PC-9 (cell line): ENCODE measurements at regions not wholly inside any gene's neighbourhood (a gene's known extent, or its start where the extent isn't known, plus 50 kb on each side); places are given as distances from the start of the nearest gene placed in this dataset.

Source experiments
- BruUV-seq: library from RNA; stranded (reverse); fragments of 400-500 nt; replicated peaks from 2 replicates; lab custom pipeline; 2021; lab: Mats Ljungman, UMichigan
- CTCF ChIA-PET: fragments of 300-600 bp; sonication (Branson Sonifier 250); formaldehyde crosslinking; loops from one replicate; lab custom pipeline; 2022; ENCODE audit warnings: antibody characterized with exemption; lab: Charles Lee
- POLR2A ChIA-PET: fragments of 300-600 bp; sonication (Branson Sonifier 250); formaldehyde crosslinking; loops from one replicate; lab custom pipeline; 2022; ENCODE audit warnings: antibody characterized with exemption; ENCODE audit not compliant: unreplicated experiment; lab: Charles Lee
- DNase-seq, 2 experiments: peaks; one replicate each; pipeline versions ENCODE4 v3.0.0 to v3.0.0-alpha.2; 2015 to 2022; ENCODE audit warnings: mixed read lengths in 1 of 2
- H2AFZ ChIP-seq: fragments of 200-600 bp; sonication (generic); 2 replicates; pipeline ENCODE4 v1.8.1; 2017; ENCODE audit warnings: antibody characterized with exemption
- H3F3A ChIP-seq: fragments of 200-600 bp; sonication (generic); 2 replicates; pipeline ENCODE4 v1.8.1; 2017; ENCODE audit warnings: antibody characterized with exemption, mild to moderate bottlenecking, low read depth; ENCODE audit not compliant: insufficient read depth
- H3K27ac ChIP-seq: fragments of 200-600 bp; sonication (generic); 2 replicates; pipeline ENCODE4 v1.6.1; 2016; ENCODE audit warnings: mixed run types
- H3K27me3 ChIP-seq: fragments of 200-600 bp; sonication (generic); 2 replicates; pipeline ENCODE4 v1.6.1; 2016; ENCODE audit warnings: low read depth, mixed run types; ENCODE audit not compliant: insufficient read depth
- H3K36me3 ChIP-seq: fragments of 200-600 bp; sonication (generic); 2 replicates; pipeline ENCODE4 v1.6.1; 2016; ENCODE audit warnings: low read depth, mixed run types
- H3K4me1 ChIP-seq: fragments of 200-600 bp; sonication (generic); replicated peaks from 2 replicates; pipeline ENCODE4 v1.6.1; 2016; ENCODE audit warnings: mixed run types; ENCODE audit not compliant: insufficient read depth
- H3K4me2 ChIP-seq: fragments of 200-600 bp; sonication (generic); 2 replicates; pipeline ENCODE4 v1.6.1; 2017; ENCODE audit warnings: mixed run types
- H3K4me3 ChIP-seq: fragments of 200-600 bp; sonication (generic); 2 replicates; pipeline ENCODE4 v1.6.1; 2016; ENCODE audit warnings: mixed run types
- H3K79me2 ChIP-seq: fragments of 200-600 bp; sonication (generic); 2 replicates; pipeline ENCODE4 v1.6.1; 2017; ENCODE audit warnings: low read depth, mixed run types
- H3K9me2 ChIP-seq: fragments of 200-600 bp; sonication (generic); 2 replicates; pipeline ENCODE4 v1.8.1; 2017; ENCODE audit warnings: mild to moderate bottlenecking; ENCODE audit not compliant: insufficient read depth
- H3K9me3 ChIP-seq: fragments of 200-600 bp; sonication (generic); 2 replicates; pipeline ENCODE4 v1.8.1; 2016; ENCODE audit warnings: low read depth; ENCODE audit not compliant: insufficient read depth
- H4K20me1 ChIP-seq: fragments of 200-600 bp; sonication (generic); 2 replicates; pipeline ENCODE4 v1.8.1; 2017; ENCODE audit not compliant: insufficient read depth
- CTCF ChIP-seq: fragments of 200-600 bp; sonication (generic); conservative IDR thresholded peaks from 2 replicates; pipeline ENCODE4 v1.6.1; 2017; ENCODE audit warnings: mixed run types, antibody characterized with exemption, mild to moderate bottlenecking, moderate library complexity
- EZH2 ChIP-seq: fragments of 200-600 bp; sonication (generic); IDR thresholded peaks from 2 replicates; pipeline ENCODE4 v1.8.0; 2017; ENCODE audit warnings: antibody characterized with exemption, low read depth
- intact Hi-C: fragments of 100-400 bp; cut with micrococcal nuclease; formaldehyde crosslinking; loops from one replicate; pipeline ENCODE4 v1.10.0; 2022; ENCODE audit not compliant: unreplicated experiment

GRCh38 chr19:31559494-31559893 lies 210.3 kb upstream of the TSHZ3 start:
- no peak overlapping the region for H3K4me3 ChIP-seq
- peaks cover 54% of the 10 kb centered on the region for H3K27me3 ChIP-seq
- no peaks in the 10 kb centered on the region for H4K20me1 ChIP-seq
- H3K36me3 ChIP-seq, result no peaks in the 10 kb centered on the region
- POLR2A ChIA-PET, result no interaction called here
- no peaks in the 10 kb centered on the region for H3K9me3 ChIP-seq
- no TSS peak for BruUV-seq
- CTCF ChIA-PET, result interaction anchor here (0.6 kb wide), 1 partner anchor 819 kb away, joined by 7 read pairs; no protein-coding TSS in a partner anchor
- H3F3A ChIP-seq, result no peaks in the 10 kb centered on the region
- H3K79me2 ChIP-seq, result no peaks in the 10 kb centered on the region
- no peak overlapping the region for H2AFZ ChIP-seq
- no peak overlapping the region for H3K4me2 ChIP-seq
- intact Hi-C loops, result no loop called here
- H3K27ac ChIP-seq, result no peak overlapping the region
- H3K9me2 ChIP-seq, result no peaks in the 10 kb centered on the region
- DNase-seq, result no peak
- TF ChIP-seq CTCF, result no peak
- no peak for TF ChIP-seq EZH2
- H3K4me1 ChIP-seq, result no peaks in the 10 kb centered on the region

- no peak for TF ChIP-seq EZH2
- no peak for TF ChIP-seq CTCF
- ChIA-PET CTCF (no interaction called here), POLR2A (no interaction called here)
- Histone ChIP-seq H3K9me2 (no peaks in the 10 kb centered on the region), H3K4me2 (no peak overlapping the region), H4K20me1 (no peaks in the 10 kb centered on the region), H3K9me3 (no peaks in the 10 kb centered on the region), H3K4me3 (no peak overlapping the region), H3F3A (no peaks in the 10 kb centered on the region), H3K36me3 (no peaks in the 10 kb centered on the region), H3K4me1 (no peaks in the 10 kb centered on the region), H3K27me3 (peaks cover 46% of the 10 kb centered on the region), H2AFZ (no peak overlapping the region), H3K27ac (no peak overlapping the region), H3K79me2 (no peaks in the 10 kb centered on the region)
- no peak for DNase-seq
- intact Hi-C loops, result no loop called here
- BruUV-seq, result no TSS peak
These were observed 211.1 kb upstream of the TSHZ3 start for GRCh38 chr19:31560086-31561060.

- intact Hi-C loops, result no loop called here
- no peaks in the 10 kb centered on the region for H3K36me3 ChIP-seq
- no peak overlapping the region for H3K4me2 ChIP-seq
- H3K79me2 ChIP-seq, result no peaks in the 10 kb centered on the region
- ChIA-PET POLR2A (no interaction called here), CTCF (no interaction called here)
- DNase-seq, result no peak
- no peak overlapping the region for H3K27ac ChIP-seq
- H3K9me3 ChIP-seq, result no peaks in the 10 kb centered on the region
- no peaks in the 10 kb centered on the region for H3K9me2 ChIP-seq
- no peak overlapping the region for H3K4me3 ChIP-seq
- TF ChIP-seq EZH2, result no peak
- TF ChIP-seq CTCF, result no peak
- no peaks in the 10 kb centered on the region for H4K20me1 ChIP-seq
- no peaks in the 10 kb centered on the region for H3F3A ChIP-seq
- BruUV-seq, result no TSS peak
- H3K4me1 ChIP-seq, result no peaks in the 10 kb centered on the region
- H3K27me3 ChIP-seq, result peaks cover 40% of the 10 kb centered on the region
- H2AFZ ChIP-seq, result no peak overlapping the region
These were observed 213.9 kb upstream of the TSHZ3 start for GRCh38 chr19:31562966-31563612.
